ENCODE measurements at regions not wholly inside any gene's neighbourhood (a gene's known extent, or its start where the extent isn't known, plus 50 kb on each side); places are given as distances from the start of the nearest gene placed in this dataset.

- no peak overlapping the region for H3K4me3 ChIP-seq (ENCODE audit: extremely low read depth in 1 of 4, insufficient read depth in 2 of 4, low read depth in 3 of 4, low read length in 4 of 4)
- H4K20me1 ChIP-seq (replicated peaks in 1 of 2; ENCODE audit: control insufficient read depth in 1 of 2, insufficient read depth in 2 of 2, low read length in 2 of 2) = peaks cover 7 to 10% of the 10 kb centered on the region in 2 experiments
- H2BK20ac ChIP-seq (ENCODE audit: low read length) = no peak overlapping the region
- H3K18ac ChIP-seq (ENCODE audit: extremely low read depth, low read length) = no peak overlapping the region
- no peak overlapping the region for H3K4ac ChIP-seq (replicated peaks; ENCODE audit: insufficient read length, low read depth, low read length)
- no peak overlapping the region for H3K4me2 ChIP-seq (ENCODE audit: insufficient read depth in 1 of 2, low read depth in 2 of 2, low read length in 2 of 2)
- no peak overlapping the region for H2AFZ ChIP-seq (ENCODE audit: low read length)
- no peak overlapping the region for H4K8ac ChIP-seq (ENCODE audit: extremely low read depth, insufficient read depth, low read length)
- peaks cover 24% of the 10 kb centered on the region for H3K79me1 ChIP-seq (ENCODE audit: low read depth, low read length)
- H3K27ac ChIP-seq (ENCODE audit: low read depth, low read length) = no peak overlapping the region
- no peaks in the 10 kb centered on the region for H3K27me3 ChIP-seq (replicated peaks in 1 of 4; ENCODE audit: control insufficient read depth in 3 of 4, extremely low read depth in 1 of 4, insufficient read depth in 3 of 4, low read length in 3 of 4)
- no peaks in the 10 kb centered on the region; a peak in 3 of 8 replicates for H3K36me3 ChIP-seq (ENCODE audit: control insufficient read depth in 2 of 4, insufficient read depth in 4 of 4, low read length in 3 of 4)
- H2BK12ac ChIP-seq (ENCODE audit: low read depth, low read length) = no peak overlapping the region
- H3K9me3 ChIP-seq (ENCODE audit: insufficient read depth in 2 of 2, low read depth in 1 of 2, low read length in 1 of 2) = no peaks in the 10 kb centered on the region
- WGBS, 2 experiments (ENCODE audit: extremely low coverage in 1 of 2, insufficient coverage in 1 of 2, insufficient read length in 1 of 2, insufficient replicate concordance in 2 of 2, low coverage in 1 of 2, low lambda C conversion rate in 2 of 2, missing lambda C conversion rate in 1 of 2) = 84% methylated on average over 14 of the region's 14 CpGs; no CpG with 5 or more reads in 1 of the 2 experiments
- peaks cover 0 to 29% of the 10 kb centered on the region in 2 experiments; a peak in 3 of 4 replicates for H3K79me2 ChIP-seq (ENCODE audit: control insufficient read depth in 1 of 2, insufficient read depth in 2 of 2, low read length in 2 of 2)
- no peak overlapping the region for H3K56ac ChIP-seq (replicated peaks; ENCODE audit: insufficient read length, low read depth, low read length)
- no peak overlapping the region for H4K91ac ChIP-seq (replicated peaks; ENCODE audit: insufficient read length, low read length)
- no peak overlapping the region for H4K5ac ChIP-seq (ENCODE audit: insufficient read length, low read depth, low read length)
- no peak overlapping the region for H2BK120ac ChIP-seq (replicated peaks; ENCODE audit: low read depth, low read length)
- H3K23ac ChIP-seq (ENCODE audit: insufficient read length) = no peak overlapping the region
- DNase-seq (ENCODE audit: low read depth in 1 of 2, low spot score in 2 of 2) = no peak
- H3K23me2 ChIP-seq (ENCODE audit: low read depth, low read length) = no peaks in the 10 kb centered on the region
- no peaks in the 10 kb centered on the region; a peak in 1 of 7 replicates for H3K4me1 ChIP-seq (replicated peaks in 1 of 4; ENCODE audit: control insufficient read depth in 3 of 4, insufficient read depth in 4 of 4, low read length in 3 of 4)
- no peak overlapping the region for H3K9ac ChIP-seq (replicated peaks in 1 of 4; ENCODE audit: extremely low read depth in 1 of 4, low read depth in 3 of 4, low read length in 3 of 4)
- no peak for FAIRE-seq
- no peak overlapping the region for H3K14ac ChIP-seq (ENCODE audit: insufficient read length)
- H2BK5ac ChIP-seq (ENCODE audit: low read depth, low read length) = no peak overlapping the region
- no peak overlapping the region for H2AK5ac ChIP-seq (ENCODE audit: low read depth, low read length)
- CTCF ChIA-PET (ENCODE audit: partially characterized antibody) = interaction anchor here (0.6 to 1.1 kb wide), 3 partner anchors 34 to 182 kb away, joined by 3 read pairs; no protein-coding TSS in a partner anchor
- no peak overlapping the region for H2BK15ac ChIP-seq (ENCODE audit: low read length)
- POLR2A ChIA-PET (ENCODE audit: partially characterized antibody) = no interaction called here
- TF ChIP-seq CTBP2 (IDR thresholded peaks at IDR 0.05; ENCODE audit: borderline replicate concordance, insufficient read depth, insufficient read length, low read length) (no peak), RNF2 (IDR thresholded peaks at IDR 0.05; ENCODE audit: borderline replicate concordance, low read depth, low read length, missing control alignments, poor library complexity, severe bottlenecking) (no peak), SAP30 (IDR thresholded peaks at IDR 0.05; ENCODE audit: insufficient read depth, insufficient replicate concordance, low read length) (no peak), POLR2AphosphoS5 (IDR thresholded peaks at IDR 0.05; ENCODE audit: low read depth, low read length) (no peak), SUZ12 (IDR thresholded peaks at IDR 0.05; ENCODE audit: low read length) (no peak), EGR1 (IDR thresholded peaks at IDR 0.05; ENCODE audit: borderline replicate concordance, low read depth, low read length) (no peak), YY1 (IDR thresholded peaks at IDR 0.05; ENCODE audit: low read depth, low read length) (no peak), E2F6 (IDR thresholded peaks at IDR 0.05) (no peak), EZH2 (IDR thresholded peaks at IDR 0.05; ENCODE audit: low read depth, low read length, severe bottlenecking) (no peak), EP300 (IDR thresholded peaks at IDR 0.05; ENCODE audit: borderline replicate concordance in 1 of 2, low read depth in 2 of 2, low read length in 2 of 2) (no peak), CBX8 (IDR thresholded peaks at IDR 0.05; ENCODE audit: borderline replicate concordance, low read depth, low read length) (no peak)
Measured at GRCh38 chr11:71189768-71190315, 62.5 kb downstream of the SHANK2 start.

All from H1 (cell line).